HL-60 (cell line): ENCODE measurements at regions not wholly inside any gene's neighbourhood (a gene's known extent, or its start where the extent isn't known, plus 50 kb on each side); places are given as distances from the start of the nearest gene placed in this dataset.

Experiments used
- DNase-seq, 2 experiments: peaks; one replicate each; pipeline ENCODE4 v3.0.0-alpha.2; 2010 to 2020; ENCODE audit warnings: low read depth in 1 of 2, low spot score in 1 of 2
- H3K27ac ChIP-seq: fragments of 250-450 bp; sonication (Bioruptor Pico); replicated peaks from 2 replicates; pipeline ENCODE4 v1.5.1; 2020; ENCODE audit warnings: mild to moderate bottlenecking, moderate library complexity
- H3K27me3 ChIP-seq: fragments of 250-450 bp; sonication (Bioruptor Pico); 2 replicates; pipeline ENCODE4 v1.5.1; 2021; ENCODE audit warnings: mild to moderate bottlenecking, moderate library complexity; ENCODE audit not compliant: insufficient read depth, poor library complexity, severe bottlenecking
- H3K4me3 ChIP-seq: replicated peaks from 2 replicates; pipeline ENCODE4 v1.5.1; 2011; ENCODE audit warnings: mild to moderate bottlenecking, control low read depth, low read length; ENCODE audit not compliant: insufficient read depth
- CTCF ChIP-seq: IDR thresholded peaks from one replicate; pipeline ENCODE4 v1.5.1; 2011; ENCODE audit warnings: low read length, control low read depth, inconsistent platforms; ENCODE audit not compliant: insufficient read depth
- GABPA ChIP-seq: IDR thresholded peaks from 2 replicates; pipeline ENCODE4 v1.6.1; 2012; ENCODE audit warnings: low read depth
- POLR2AphosphoS5 ChIP-seq: IDR thresholded peaks from 2 replicates; pipeline ENCODE4 v1.6.1; 2012; ENCODE audit warnings: low read depth
- SPI1 ChIP-seq: IDR thresholded peaks from 2 replicates; pipeline ENCODE4 v1.6.1; 2012; ENCODE audit warnings: low read depth, mild to moderate bottlenecking, borderline replicate concordance
- TF ChIP-seq, protein P1 (sequence below): IDR thresholded peaks from 2 replicates; pipeline ENCODE4 v1.6.1; 2012; ENCODE audit warnings: low read depth; ENCODE audit not compliant: insufficient replicate concordance

DNA sequence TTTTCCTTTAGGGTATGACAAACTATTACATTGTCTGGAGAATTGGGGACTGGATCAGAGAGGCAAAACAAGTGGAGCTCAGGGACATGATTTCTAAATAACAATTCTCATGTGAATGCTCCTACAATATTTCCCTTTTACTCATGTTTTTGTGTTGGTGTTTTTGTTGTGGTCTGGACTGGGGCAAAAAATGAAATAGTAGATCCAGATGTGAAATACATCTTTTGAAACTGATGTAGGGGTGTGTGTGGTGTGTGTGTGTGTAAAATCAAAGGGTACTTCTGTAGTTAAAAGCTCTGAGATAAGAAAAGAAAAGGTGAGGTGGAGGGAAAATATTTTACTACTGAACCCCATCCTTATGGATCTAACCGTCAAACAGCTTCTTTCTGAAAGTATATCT is 188.4 kb upstream of the RPL34 start:
- Histone ChIP-seq H3K27me3 (no peaks in the 10 kb centered on the region), H3K4me3 (no peak overlapping the region), H3K27ac (no peak overlapping the region)
- no peak for DNase-seq
- TF ChIP-seq POLR2AphosphoS5: no peak
- TF ChIP-seq, protein P1, sequence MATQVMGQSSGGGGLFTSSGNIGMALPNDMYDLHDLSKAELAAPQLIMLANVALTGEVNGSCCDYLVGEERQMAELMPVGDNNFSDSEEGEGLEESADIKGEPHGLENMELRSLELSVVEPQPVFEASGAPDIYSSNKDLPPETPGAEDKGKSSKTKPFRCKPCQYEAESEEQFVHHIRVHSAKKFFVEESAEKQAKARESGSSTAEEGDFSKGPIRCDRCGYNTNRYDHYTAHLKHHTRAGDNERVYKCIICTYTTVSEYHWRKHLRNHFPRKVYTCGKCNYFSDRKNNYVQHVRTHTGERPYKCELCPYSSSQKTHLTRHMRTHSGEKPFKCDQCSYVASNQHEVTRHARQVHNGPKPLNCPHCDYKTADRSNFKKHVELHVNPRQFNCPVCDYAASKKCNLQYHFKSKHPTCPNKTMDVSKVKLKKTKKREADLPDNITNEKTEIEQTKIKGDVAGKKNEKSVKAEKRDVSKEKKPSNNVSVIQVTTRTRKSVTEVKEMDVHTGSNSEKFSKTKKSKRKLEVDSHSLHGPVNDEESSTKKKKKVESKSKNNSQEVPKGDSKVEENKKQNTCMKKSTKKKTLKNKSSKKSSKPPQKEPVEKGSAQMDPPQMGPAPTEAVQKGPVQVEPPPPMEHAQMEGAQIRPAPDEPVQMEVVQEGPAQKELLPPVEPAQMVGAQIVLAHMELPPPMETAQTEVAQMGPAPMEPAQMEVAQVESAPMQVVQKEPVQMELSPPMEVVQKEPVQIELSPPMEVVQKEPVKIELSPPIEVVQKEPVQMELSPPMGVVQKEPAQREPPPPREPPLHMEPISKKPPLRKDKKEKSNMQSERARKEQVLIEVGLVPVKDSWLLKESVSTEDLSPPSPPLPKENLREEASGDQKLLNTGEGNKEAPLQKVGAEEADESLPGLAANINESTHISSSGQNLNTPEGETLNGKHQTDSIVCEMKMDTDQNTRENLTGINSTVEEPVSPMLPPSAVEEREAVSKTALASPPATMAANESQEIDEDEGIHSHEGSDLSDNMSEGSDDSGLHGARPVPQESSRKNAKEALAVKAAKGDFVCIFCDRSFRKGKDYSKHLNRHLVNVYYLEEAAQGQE: no peak
- no peak for TF ChIP-seq CTCF
- no peak for TF ChIP-seq GABPA

DNA sequence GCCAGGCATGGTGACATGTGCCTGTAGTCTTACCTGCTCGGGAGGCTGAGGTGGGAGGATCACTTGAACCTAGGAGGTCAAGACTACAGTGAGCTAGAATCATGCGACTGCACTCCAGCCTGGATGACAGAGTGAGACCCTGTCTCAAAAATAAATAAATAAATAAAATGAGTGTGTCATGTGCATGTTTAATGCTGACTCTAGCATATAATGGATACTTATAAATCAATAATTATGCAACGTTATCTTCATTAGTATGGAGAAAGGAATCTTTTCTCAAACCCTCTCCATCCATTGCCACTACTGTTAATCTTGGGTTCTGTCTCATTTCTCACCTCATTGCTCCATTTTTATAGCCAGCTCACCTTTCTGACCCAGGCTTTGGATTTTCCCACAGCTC is 189.5 kb upstream of the RPL34 start:
- TF ChIP-seq, protein P1: no peak
- TF ChIP-seq POLR2AphosphoS5 (no peak), SPI1 (no peak), GABPA (no peak), CTCF (no peak)
- Histone ChIP-seq H3K4me3 (no peak overlapping the region), H3K27me3 (no peaks in the 10 kb centered on the region), H3K27ac (no peak overlapping the region)
- no peak for DNase-seq

DNA sequence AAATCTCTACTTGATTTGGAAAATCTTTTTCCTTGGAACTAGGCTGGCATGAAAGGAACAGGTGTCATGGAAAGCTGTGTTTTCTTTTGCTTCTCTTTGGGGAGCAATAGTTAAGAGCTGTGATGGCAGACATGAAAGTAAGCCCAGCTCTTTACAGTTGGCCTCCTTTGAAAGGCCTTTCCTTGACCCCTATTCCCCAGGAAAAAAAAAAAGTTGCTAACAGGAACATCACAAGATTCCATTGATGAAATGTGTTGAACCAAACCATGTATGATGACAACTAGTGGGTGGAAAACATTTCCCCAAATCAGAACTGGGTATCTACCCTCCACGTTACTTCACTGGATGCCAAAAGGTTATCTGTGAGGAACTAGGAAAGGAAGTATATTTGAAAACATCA is 190.7 kb upstream of the RPL34 start:
- no peak overlapping the region for H3K27ac ChIP-seq
- no peaks in the 10 kb centered on the region for H3K27me3 ChIP-seq
- DNase-seq: no peak
- no peak overlapping the region for H3K4me3 ChIP-seq
- TF ChIP-seq POLR2AphosphoS5: no peak
- TF ChIP-seq CTCF: no peak
- no peak for TF ChIP-seq SPI1
- TF ChIP-seq GABPA: no peak
- TF ChIP-seq, protein P1: no peak
